ENCODE measurements at regions not wholly inside any gene's neighbourhood (a gene's known extent, or its start where the extent isn't known, plus 50 kb on each side); places are given as distances from the start of the nearest gene placed in this dataset.

DNA sequence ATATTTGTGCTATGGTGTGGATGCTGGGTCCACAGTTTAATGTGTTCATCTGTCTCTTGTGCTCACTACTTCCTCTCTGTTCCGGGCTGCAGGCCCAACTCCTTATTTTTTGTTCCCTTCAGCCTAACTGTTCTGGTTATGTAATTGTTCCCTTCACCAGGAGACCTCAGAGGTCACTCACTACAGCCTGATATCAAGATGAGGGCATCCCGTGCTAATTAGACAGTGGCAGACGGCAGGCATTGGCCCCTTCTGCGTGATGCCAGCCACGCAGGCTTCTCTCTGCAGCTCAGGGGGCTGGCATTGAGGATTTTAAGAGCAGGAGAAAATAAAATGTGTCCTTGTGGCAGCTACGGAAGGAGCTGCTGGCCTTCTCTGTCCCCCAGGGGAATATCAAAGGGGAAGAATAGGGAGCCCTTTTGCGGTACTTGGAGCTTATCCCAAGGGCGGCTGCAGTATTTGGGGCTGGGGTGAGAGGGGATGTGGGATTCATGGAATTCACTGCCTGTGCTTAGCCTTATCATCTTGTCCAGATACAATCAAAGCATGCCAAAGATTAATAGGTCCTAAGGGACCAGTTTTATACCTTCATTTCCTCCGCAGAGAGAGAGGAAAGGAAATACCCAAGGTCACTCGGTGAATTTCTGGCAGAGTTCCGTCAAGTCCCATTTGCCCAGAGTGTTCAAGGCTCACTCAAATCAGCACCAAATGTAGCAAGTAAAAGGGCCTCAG lies 53.3 kb upstream of the TRIB2 start:
- H3K4me3 ChIP-seq (ENCODE audit: low read depth, low read length), result no peak overlapping the region
- no peak for DNase-seq (ENCODE audit: low read depth)

- no peak for DNase-seq (ENCODE audit: low read depth)
- H3K4me3 ChIP-seq (ENCODE audit: low read depth, low read length), result no peak overlapping the region
Measured at GRCh38 chr2:12665334-12665733, 51.4 kb upstream of the TRIB2 start.

DNA sequence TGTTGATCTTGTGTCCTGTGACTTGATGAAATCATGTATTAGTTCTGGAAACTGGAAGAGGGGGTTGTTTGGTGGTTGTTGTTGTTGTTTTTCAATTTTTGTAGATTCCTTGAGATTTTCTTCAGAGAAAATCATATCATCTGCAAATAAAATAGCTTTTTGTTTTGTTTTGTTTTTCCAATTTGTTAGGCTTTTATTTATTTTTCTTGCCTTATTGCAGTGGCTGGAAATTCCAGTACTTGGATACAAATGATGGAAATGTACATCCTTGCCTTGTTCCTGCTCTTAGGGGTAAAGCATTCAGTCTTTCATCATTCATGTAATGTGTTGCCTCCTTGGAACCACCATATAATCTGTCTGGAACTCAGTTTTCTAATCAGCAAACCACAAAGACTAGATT lies 50.3 kb upstream of the TRIB2 start:
- H3K4me3 ChIP-seq (ENCODE audit: low read depth, low read length), result no peak overlapping the region
- DNase-seq (ENCODE audit: low read depth), result no peak
